ENCODE measurements at regions not wholly inside any gene's neighbourhood (a gene's known extent, or its start where the extent isn't known, plus 50 kb on each side); places are given as distances from the start of the nearest gene placed in this dataset.

DNA sequence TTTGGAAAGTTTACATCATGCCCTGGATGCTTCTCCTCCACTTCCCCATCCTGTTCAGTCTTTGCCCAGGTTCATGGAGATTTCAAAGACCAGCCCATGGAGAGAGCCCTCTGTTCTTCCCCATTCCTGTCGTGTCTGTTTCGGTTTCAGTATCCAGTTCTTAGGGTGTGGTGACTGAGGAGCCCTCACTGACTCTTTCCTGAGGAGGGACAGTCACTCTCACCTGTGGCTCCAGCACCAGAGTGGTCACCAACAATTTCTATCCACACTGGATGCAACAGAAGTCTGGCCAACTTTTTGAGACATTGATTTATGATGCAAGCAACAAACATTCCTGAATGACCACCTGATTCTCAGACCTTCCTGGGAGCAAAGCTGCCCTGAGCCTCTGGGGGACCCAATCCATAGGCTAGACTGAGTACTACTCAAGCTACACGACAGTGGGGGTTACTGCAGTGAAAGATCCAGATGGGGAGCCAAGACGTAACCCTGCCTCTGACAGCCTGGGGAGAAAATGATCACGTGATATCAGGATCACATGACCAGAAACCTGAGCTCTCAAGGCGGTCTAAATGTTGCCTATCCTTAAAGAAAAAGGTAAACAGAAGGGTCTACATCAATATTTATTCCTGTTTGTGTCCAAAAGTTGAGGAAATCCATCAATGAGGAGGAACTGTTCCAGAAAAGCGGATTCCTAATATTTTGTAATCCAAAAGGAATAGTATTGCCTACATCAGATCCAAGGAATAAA is 76.2 kb upstream of the VPREB1 start:
- FAIRE-seq: no peak

More for the DNA sequence above, 76.2 kb upstream of the VPREB1 start:
- no peaks in the 10 kb centered on the region for H4K20me1 ChIP-seq (replicated peaks; ENCODE audit: control insufficient read depth, extremely low read depth, insufficient read depth, low read length)
- peak overlapping the region; percentile 23 for H2AFZ ChIP-seq (ENCODE audit: low read depth, low read length)
- BruUV-seq (replicated peaks): no TSS peak
- peaks cover 9 to 12% of the 10 kb centered on the region in 2 experiments for H3K27me3 ChIP-seq (ENCODE audit: control insufficient read depth in 2 of 2, insufficient read depth in 2 of 2, low read length in 2 of 2)
- no peaks in the 10 kb centered on the region for H3K9me3 ChIP-seq (replicated peaks; ENCODE audit: control insufficient read depth, insufficient read depth, low read length)
- dilution Hi-C loops (cut with MboI; ENCODE audit: extremely low pct_ligation_motif_present, low sequenced_read_pairs) (no loop called here), intact Hi-C loops (cut with micrococcal nuclease) (no loop called here)
- H3K9me1 ChIP-seq (replicated peaks; ENCODE audit: control insufficient read depth, extremely low read depth, insufficient read depth, low read length): no peaks in the 10 kb centered on the region
- no peaks in the 10 kb centered on the region for H3K4me1 ChIP-seq (ENCODE audit: control insufficient read depth, extremely low read depth, insufficient read depth, low read length)
- POLR2A ChIA-PET: no interaction called here
- TF ChIP-seq MYC (IDR thresholded peaks at IDR 0.05; ENCODE audit: low read depth, low read length) (no peak), FOS (IDR thresholded peaks at IDR 0.05; ENCODE audit: borderline replicate concordance, insufficient read depth, low read length) (no peak), POLR2A (IDR thresholded peaks at IDR 0.05; ENCODE audit: low read depth, low read length) (no peak), POLR2AphosphoS5 (IDR thresholded peaks at IDR 0.05; ENCODE audit: insufficient read depth, low read depth, low read length) (no peak), JUN (IDR thresholded peaks at IDR 0.05; ENCODE audit: borderline replicate concordance, insufficient read depth, insufficient read length, low read depth) (no peak), GATA2 (IDR thresholded peaks at IDR 0.05; ENCODE audit: insufficient read depth, insufficient read length, low read depth, low read length) (no peak), EZH2 (IDR thresholded peaks at IDR 0.05; ENCODE audit: borderline replicate concordance, low read depth, low read length, severe bottlenecking) (no peak)
- TF ChIP-seq, protein P1, sequence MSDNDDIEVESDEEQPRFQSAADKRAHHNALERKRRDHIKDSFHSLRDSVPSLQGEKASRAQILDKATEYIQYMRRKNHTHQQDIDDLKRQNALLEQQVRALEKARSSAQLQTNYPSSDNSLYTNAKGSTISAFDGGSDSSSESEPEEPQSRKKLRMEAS (IDR thresholded peaks at IDR 0.05; ENCODE audit: insufficient read depth, insufficient read length): no peak
- TF ChIP-seq, protein P2, sequence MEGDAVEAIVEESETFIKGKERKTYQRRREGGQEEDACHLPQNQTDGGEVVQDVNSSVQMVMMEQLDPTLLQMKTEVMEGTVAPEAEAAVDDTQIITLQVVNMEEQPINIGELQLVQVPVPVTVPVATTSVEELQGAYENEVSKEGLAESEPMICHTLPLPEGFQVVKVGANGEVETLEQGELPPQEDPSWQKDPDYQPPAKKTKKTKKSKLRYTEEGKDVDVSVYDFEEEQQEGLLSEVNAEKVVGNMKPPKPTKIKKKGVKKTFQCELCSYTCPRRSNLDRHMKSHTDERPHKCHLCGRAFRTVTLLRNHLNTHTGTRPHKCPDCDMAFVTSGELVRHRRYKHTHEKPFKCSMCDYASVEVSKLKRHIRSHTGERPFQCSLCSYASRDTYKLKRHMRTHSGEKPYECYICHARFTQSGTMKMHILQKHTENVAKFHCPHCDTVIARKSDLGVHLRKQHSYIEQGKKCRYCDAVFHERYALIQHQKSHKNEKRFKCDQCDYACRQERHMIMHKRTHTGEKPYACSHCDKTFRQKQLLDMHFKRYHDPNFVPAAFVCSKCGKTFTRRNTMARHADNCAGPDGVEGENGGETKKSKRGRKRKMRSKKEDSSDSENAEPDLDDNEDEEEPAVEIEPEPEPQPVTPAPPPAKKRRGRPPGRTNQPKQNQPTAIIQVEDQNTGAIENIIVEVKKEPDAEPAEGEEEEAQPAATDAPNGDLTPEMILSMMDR (IDR thresholded peaks at IDR 0.05; ENCODE audit: extremely low read depth in 1 of 2, insufficient read depth in 1 of 2, low read depth in 1 of 2, low read length in 2 of 2): no peak
- CTCF ChIA-PET: interaction anchor here (1.1 to 2.9 kb wide), 2 partner anchors 11 to 33 kb away, joined by 4 to 15 read pairs; no protein-coding TSS in a partner anchor
- no peaks in the 10 kb centered on the region for H3K36me3 ChIP-seq (ENCODE audit: control insufficient read depth in 2 of 2, extremely low read depth in 1 of 2, insufficient read depth in 2 of 2, low read length in 2 of 2)
- H3K4me3 ChIP-seq (replicated peaks in 1 of 3; ENCODE audit: insufficient read depth in 1 of 3, low read depth in 1 of 3, low read length in 3 of 3): no peak overlapping the region
- no peak overlapping the region for H3K4me2 ChIP-seq (ENCODE audit: insufficient read depth, low read length)
- H3K9ac ChIP-seq (replicated peaks; ENCODE audit: extremely low read depth, insufficient read depth, low read length): no peak overlapping the region
- DNase-seq (ENCODE audit: low read depth, low spot score): no peak
- H3K79me2 ChIP-seq (ENCODE audit: control insufficient read depth, insufficient read depth, low read length): no peaks in the 10 kb centered on the region
- no peak overlapping the region for H3K27ac ChIP-seq (ENCODE audit: insufficient read depth, low read depth, low read length)

Data from endothelial cell of umbilical vein (primary cell).